K562 (cell line): ENCODE measurements at regions not wholly inside any gene's neighbourhood (a gene's known extent, or its start where the extent isn't known, plus 50 kb on each side); places are given as distances from the start of the nearest gene placed in this dataset.

ENCODE experiments used
- ATAC-seq: fragments of 200-7000 bp; cut with Tn5 transposase; 3 replicates; pipeline ENCODE4 v1.9.1; 2020; ENCODE audit warnings: moderate library complexity
- BruUV-seq: library from RNA; stranded (reverse); fragments of 400-500 nt; replicated peaks from 2 replicates; lab custom pipeline; 2021; lab: Mats Ljungman, UMichigan
- CTCF ChIA-PET: fragments of 300-600 bp; formaldehyde crosslinking; extraction: SDS; loops from one replicate; lab custom pipeline; 2021; ENCODE audit warnings: low intra/inter-chr PET ratio; lab: Yijun Ruan, JAX
- POLR2A ChIA-PET: fragments of 300-600, 350-650 bp; sonication (Branson Sonifier 250); formaldehyde crosslinking; extraction: SDS; loops from one replicate; lab custom pipeline; 2021; ENCODE audit warnings: antibody characterized with exemption, inconsistent platforms; lab: Yijun Ruan, JAX
- DNase-seq, 4 experiments: peaks; one replicate each; pipeline versions ENCODE4 v3.0.0 to v3.0.0-alpha.2; 2011 to 2018; ENCODE audit warnings: low spot score in 3 of 4, mixed read lengths in 3 of 4; ENCODE audit errors: extremely low read depth in 1 of 4
- FAIRE-seq: peaks from 2 replicates; lab custom pipeline; 2011; peaks lifted over from hg19 to GRCh38; lab: Jason Lieb, UNC
- H2AFZ ChIP-seq: 2 replicates; pipeline ENCODE4 v1.6.0; 2011; ENCODE audit warnings: low read depth, low read length, control low read depth, inconsistent platforms
- H3K27ac ChIP-seq: fragments of 200-600 bp; 3 replicates; pipeline ENCODE4 v1.8.0; 2011; ENCODE audit warnings: low read depth, mild to moderate bottlenecking, control low read depth, inconsistent platforms, low read length, moderate library complexity, mixed read lengths; ENCODE audit errors: extremely low read depth
- H3K27me3 ChIP-seq, 2 experiments: fragments of 300-600 bp in 1 of 2; 2 replicates in 1 of 2; 3 replicates in 1 of 2; pipeline versions ENCODE4 v1.6.0 to v1.8.0; 2011; ENCODE audit warnings: inconsistent platforms in 2 of 2, low read length in 2 of 2, mild to moderate bottlenecking in 1 of 2, mixed read lengths in 1 of 2, moderate library complexity in 1 of 2; ENCODE audit not compliant: control insufficient read depth in 2 of 2, insufficient read depth in 2 of 2
- H3K36me3 ChIP-seq: fragments of 300-600 bp; 3 replicates; pipeline ENCODE4 v1.8.0; 2011; ENCODE audit warnings: mild to moderate bottlenecking, low read length, inconsistent platforms; ENCODE audit not compliant: control insufficient read depth, insufficient read depth
- H3K4me1 ChIP-seq, 2 experiments: fragments of 200-600 bp in 1 of 2; replicated peaks in 1 of 2; 2 replicates in 1 of 2; 3 replicates in 1 of 2; pipeline versions ENCODE4 v1.5.1 to v1.8.0; 2011; ENCODE audit warnings: inconsistent platforms in 2 of 2, low read length in 2 of 2, mild to moderate bottlenecking in 1 of 2, mixed read lengths in 1 of 2, moderate library complexity in 1 of 2; ENCODE audit not compliant: control insufficient read depth in 2 of 2, insufficient read depth in 2 of 2
- H3K4me2 ChIP-seq: 2 replicates; pipeline ENCODE4 v1.6.1; 2011; ENCODE audit warnings: low read length, control low read depth, inconsistent platforms, mixed read lengths; ENCODE audit not compliant: insufficient read depth
- H3K4me3 ChIP-seq: fragments of 200-600 bp; sonication (generic), shearing (Covaris generic); 2 replicates; pipeline ENCODE4 v1.5.1; 2016; ENCODE audit warnings: control low read depth, inconsistent platforms
- H3K79me2 ChIP-seq: fragments of 200-600 bp; 3 replicates; pipeline ENCODE4 v1.8.0; 2011; ENCODE audit warnings: low read length, inconsistent platforms; ENCODE audit not compliant: control insufficient read depth, insufficient read depth
- H3K9ac ChIP-seq, 2 experiments: 2 replicates each; pipeline versions ENCODE4 v1.6.0 to v1.6.1; 2011; ENCODE audit warnings: low read depth in 2 of 2, low read length in 2 of 2, control low read depth in 1 of 2, inconsistent platforms in 1 of 2, mild to moderate bottlenecking in 1 of 2, mixed read lengths in 1 of 2; ENCODE audit not compliant: insufficient read depth in 1 of 2
- H3K9me1 ChIP-seq: one replicate; pipeline ENCODE4 v1.6.0; 2011; ENCODE audit warnings: inconsistent platforms, mild to moderate bottlenecking, low read length, moderate library complexity; ENCODE audit not compliant: control insufficient read depth, insufficient read depth
- H3K9me3 ChIP-seq: replicated peaks from 2 replicates; pipeline ENCODE4 v1.5.1; 2011; ENCODE audit warnings: low read depth, low read length, inconsistent platforms; ENCODE audit not compliant: control insufficient read depth, insufficient read depth
- H4K20me1 ChIP-seq: replicated peaks from 2 replicates; pipeline ENCODE4 v1.6.1; 2011; ENCODE audit warnings: low read length, inconsistent platforms, mixed read lengths; ENCODE audit not compliant: control insufficient read depth, insufficient read depth
- BCL6 ChIP-seq: fragments of 250-450 bp; sonication (Bioruptor Pico); IDR thresholded peaks from 2 replicates; pipeline ENCODE4 v1.4.0; 2020
- CBX2 ChIP-seq: fragments of 200-600 bp; sonication (generic); IDR thresholded peaks from one replicate; pipeline ENCODE4 v1.6.1; 2012; ENCODE audit warnings: mild to moderate bottlenecking, low read length, inconsistent platforms; ENCODE audit not compliant: insufficient read depth, poor library complexity, severe bottlenecking
- HCFC1 ChIP-seq: IDR thresholded peaks from 2 replicates; pipeline ENCODE4 v1.6.1; 2012; ENCODE audit warnings: low read depth, low read length, improper control_type of control experiment
- HNRNPLL ChIP-seq: fragments of 200-400 bp; formaldehyde crosslinking; IDR thresholded peaks from 2 replicates; pipeline ENCODE4 v1.6.1; 2017; ENCODE audit warnings: low read length, low read depth, mild to moderate bottlenecking; ENCODE audit not compliant: poor library complexity, severe bottlenecking
- MAFF ChIP-seq: IDR thresholded peaks from 2 replicates; pipeline ENCODE4 v1.6.1; 2012; ENCODE audit warnings: low read length, improper control_type of control experiment
- MBD2 ChIP-seq: sonication (generic); IDR thresholded peaks from 2 replicates; pipeline ENCODE4 v1.6.1; 2016; ENCODE audit warnings: low read depth, borderline replicate concordance
- MCM3 ChIP-seq: fragments of 450-650 bp; IDR thresholded peaks from 2 replicates; pipeline ENCODE4 v1.6.1; 2016
- MEF2A ChIP-seq: IDR thresholded peaks from 2 replicates; pipeline ENCODE4 v1.6.1; 2011; ENCODE audit warnings: low read depth, mild to moderate bottlenecking, low read length, moderate library complexity; ENCODE audit not compliant: control insufficient read depth
- MYBL2 ChIP-seq, 2 experiments: fragments of 450-650 bp in 1 of 2; sonication (generic) in 1 of 2; formaldehyde crosslinking in 1 of 2; IDR thresholded peaks; 2 replicates each; pipeline versions ENCODE4 v1.6.1 to v1.8.1; 2017 to 2022; ENCODE audit warnings: borderline replicate concordance in 1 of 2, inconsistent platforms in 1 of 2, low read depth in 1 of 2, mild to moderate bottlenecking in 1 of 2, missing genetic modification reagents in 1 of 2, moderate library complexity in 1 of 2
- RBM34 ChIP-seq: fragments of 200-400 bp; formaldehyde crosslinking; IDR thresholded peaks from 2 replicates; pipeline ENCODE4 v1.6.1; 2018; ENCODE audit warnings: low read length, borderline replicate concordance; ENCODE audit not compliant: insufficient read depth
- RNF2 ChIP-seq: sonication (generic); IDR thresholded peaks from 2 replicates; pipeline ENCODE4 v1.6.1; 2016
- TCFL5 ChIP-seq: fragments of 250-450 bp; sonication (Bioruptor Pico); conservative IDR thresholded peaks from 2 replicates; pipeline ENCODE4 v1.6.1; 2021; ENCODE audit warnings: mild to moderate bottlenecking, moderate library complexity, matching md5 sums
- ZNF347 ChIP-seq: fragments of 450-650 bp; formaldehyde crosslinking; IDR thresholded peaks from 2 replicates; pipeline ENCODE4 v1.4.0; 2020; ENCODE audit warnings: low read depth, mild to moderate bottlenecking, moderate library complexity
- ZNF354B ChIP-seq: fragments of 250-450 bp; sonication (Bioruptor Pico); IDR thresholded peaks from 2 replicates; pipeline ENCODE4 v1.4.0; 2020
- ZNF780A ChIP-seq: fragments of 250-450 bp; sonication (Bioruptor Pico); IDR thresholded peaks from 2 replicates; pipeline ENCODE4 v1.5.0; 2021; ENCODE audit warnings: mild to moderate bottlenecking
- WGBS: fragments of 100-300 bp; shearing (Covaris generic); methylation state at CpG from one replicate; pipeline ENCODE4 v1.1.6; 2016; ENCODE audit warnings: low coverage, mixed read lengths; ENCODE audit not compliant: insufficient coverage; ENCODE audit errors: missing lambda C conversion rate; 5-methylcytosine and 5-hydroxymethylcytosine counted together
- in situ Hi-C: fragments of 300-500 bp; cut with MboI; formaldehyde crosslinking; loops from 4 replicates; pipeline ENCODE4 v1.15.0; 2018; ENCODE audit warnings: inconsistent platforms, mixed read lengths
- intact Hi-C: fragments of 100-400 bp; cut with micrococcal nuclease; formaldehyde crosslinking; loops from 2 replicates; pipeline ENCODE4 v1.14.2; 2022
- TF ChIP-seq, protein P1 (sequence below): fragments of 450-650 bp; formaldehyde crosslinking; IDR thresholded peaks from 2 replicates; pipeline ENCODE4 v1.4.0; 2022; ENCODE audit warnings: missing genetic modification characterization

DNA sequence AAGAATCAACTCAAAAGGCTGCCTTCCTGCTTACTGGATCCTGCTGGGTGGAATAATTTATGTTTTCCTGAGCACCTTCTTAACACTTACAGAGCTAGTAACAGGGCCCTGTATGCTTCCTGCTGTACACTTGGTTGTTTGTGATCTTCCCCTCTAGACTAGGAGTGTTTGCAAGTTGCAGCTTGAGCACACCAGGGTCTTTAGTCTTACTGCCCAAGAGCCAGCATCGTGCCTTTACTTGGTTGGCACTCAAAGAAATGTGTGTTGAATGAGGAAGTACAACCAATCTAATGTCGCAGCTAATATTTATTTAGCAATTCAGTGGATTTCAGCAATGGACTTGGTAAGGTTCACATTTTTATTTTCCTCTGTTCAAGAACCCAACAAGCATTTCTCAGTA, 57.5 kb upstream of the HAND1 start:
- DNase-seq (no peak), FAIRE-seq (no peak), ATAC-seq (no peak)
- Histone ChIP-seq H3K27me3 (peaks cover 20 to 38% of the 10 kb centered on the region in 2 experiments), H4K20me1 (no peaks in the 10 kb centered on the region), H3K4me3 (no peak overlapping the region), H3K9me3 (no peaks in the 10 kb centered on the region), H3K4me1 (no peaks in the 10 kb centered on the region), H3K79me2 (no peaks in the 10 kb centered on the region), H3K9ac (no peak overlapping the region), H3K9me1 (no peaks in the 10 kb centered on the region), H3K36me3 (no peaks in the 10 kb centered on the region), H2AFZ (no peak overlapping the region), H3K27ac (no peak overlapping the region), H3K4me2 (no peak overlapping the region)
- intact Hi-C loops: no loop called here
- ChIA-PET POLR2A (interaction anchor here (0.6 kb wide), 1 partner anchor 1652 kb away, joined by 4 read pairs; no protein-coding TSS in a partner anchor), CTCF (no interaction called here)
- BruUV-seq: no TSS peak
- TF ChIP-seq ZNF354B (CRISPR knock-in tag): no peak
- no peak for TF ChIP-seq MAFF
- TF ChIP-seq RBM34: no peak
- TF ChIP-seq CBX2: no peak
- TF ChIP-seq BCL6 (CRISPR knock-in tag): no peak
- TF ChIP-seq RNF2: no peak
- TF ChIP-seq MYBL2 (IDR thresholded peaks at IDR 0.05; ENCODE audit: low read depth): no peak
- no peak for TF ChIP-seq MYBL2 (CRISPR knock-in tag; IDR thresholded peaks at IDR 0.05; ENCODE audit: borderline replicate concordance)
- TF ChIP-seq, protein P1, sequence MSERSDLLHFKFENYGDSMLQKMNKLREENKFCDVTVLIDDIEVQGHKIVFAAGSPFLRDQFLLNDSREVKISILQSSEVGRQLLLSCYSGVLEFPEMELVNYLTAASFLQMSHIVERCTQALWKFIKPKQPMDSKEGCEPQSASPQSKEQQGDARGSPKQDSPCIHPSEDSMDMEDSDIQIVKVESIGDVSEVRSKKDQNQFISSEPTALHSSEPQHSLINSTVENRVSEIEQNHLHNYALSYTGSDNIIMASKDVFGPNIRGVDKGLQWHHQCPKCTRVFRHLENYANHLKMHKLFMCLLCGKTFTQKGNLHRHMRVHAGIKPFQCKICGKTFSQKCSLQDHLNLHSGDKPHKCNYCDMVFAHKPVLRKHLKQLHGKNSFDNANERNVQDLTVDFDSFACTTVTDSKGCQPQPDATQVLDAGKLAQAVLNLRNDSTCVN: no peak
- no peak for TF ChIP-seq HNRNPLL
- no peak for TF ChIP-seq MEF2A
- no peak for TF ChIP-seq MCM3
- TF ChIP-seq ZNF780A (CRISPR knock-in tag): no peak
- TF ChIP-seq TCFL5 (CRISPR knock-in tag): no peak
- TF ChIP-seq HCFC1: no peak
- no peak for TF ChIP-seq ZNF347 (CRISPR knock-in tag)
- TF ChIP-seq MBD2: no peak
- in situ Hi-C loops: no loop called here
- 0% methylated on average over 2 of the region's 2 CpGs for WGBS
